DMS79 (cell line): ENCODE measurements at regions not wholly inside any gene's neighbourhood (a gene's known extent, or its start where the extent isn't known, plus 50 kb on each side); places are given as distances from the start of the nearest gene placed in this dataset.

Experiments
- DNase-seq: peaks from one replicate; lab custom pipeline; 2025; lab: John Stamatoyannopoulos, UW

GRCh38 chr4:184528051-184528450 is 53.7 kb upstream of the IRF2 start:
- DNase-seq: no peak

DNA sequence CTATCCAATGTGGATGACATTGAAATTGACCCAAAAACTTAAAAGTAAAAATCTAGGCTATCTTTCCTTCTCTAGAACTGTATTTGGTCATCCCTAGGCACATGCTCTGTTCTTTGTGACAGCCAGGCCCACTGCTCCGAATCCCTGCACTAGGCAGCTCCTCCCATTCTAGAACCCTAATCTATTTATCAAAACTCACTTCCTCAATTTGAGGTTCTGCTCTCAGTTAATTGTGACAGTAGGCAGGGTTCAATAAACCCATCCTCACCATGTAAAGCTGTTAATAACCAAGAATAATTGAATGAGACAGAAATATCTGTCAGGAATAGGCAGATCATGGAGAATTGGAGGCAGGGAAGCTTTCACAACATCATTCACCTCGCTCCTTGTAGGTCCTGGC is 51.9 kb upstream of the IRF2 start:
- DNase-seq: no peak
